IPS DF 6.9 (cell line): ENCODE measurements at regions not wholly inside any gene's neighbourhood (a gene's known extent, or its start where the extent isn't known, plus 50 kb on each side); places are given as distances from the start of the nearest gene placed in this dataset.

ENCODE experiments used
- DNase-seq: peaks from one replicate; pipeline ENCODE4 v3.0.0-alpha.2; 2013; ENCODE audit warnings: low read depth, low spot score
- H3K27ac ChIP-seq: one replicate; pipeline ENCODE4 v1.5.1; 2013; ENCODE audit warnings: low read length, control low read depth
- H3K27me3 ChIP-seq: 2 replicates; pipeline ENCODE4 v1.6.1; 2013; ENCODE audit warnings: mild to moderate bottlenecking, low read length; ENCODE audit not compliant: control insufficient read depth, insufficient read depth
- H3K36me3 ChIP-seq: 2 replicates; pipeline ENCODE4 v1.6.1; 2013; ENCODE audit warnings: low read length; ENCODE audit not compliant: control insufficient read depth, insufficient read depth
- H3K4me1 ChIP-seq: 2 replicates; pipeline ENCODE4 v1.6.1; 2013; ENCODE audit warnings: low read length; ENCODE audit not compliant: control insufficient read depth, insufficient read depth
- H3K4me3 ChIP-seq: 2 replicates; pipeline ENCODE4 v1.5.1; 2013; ENCODE audit warnings: mild to moderate bottlenecking, low read length
- H3K9me3 ChIP-seq: 2 replicates; pipeline ENCODE4 v1.6.1; 2013; ENCODE audit warnings: low read length, inconsistent platforms; ENCODE audit not compliant: control insufficient read depth, insufficient read depth
- WGBS: extraction: QIAGEN DNeasy Blood & Tissue Kit; methylation state at CpG from one replicate; pipeline ENCODE4 v1.1.7; 2013; ENCODE audit warnings: mixed read lengths, missing lambda C conversion rate; ENCODE audit not compliant: insufficient read length, insufficient coverage; 5-methylcytosine and 5-hydroxymethylcytosine counted together

DNA sequence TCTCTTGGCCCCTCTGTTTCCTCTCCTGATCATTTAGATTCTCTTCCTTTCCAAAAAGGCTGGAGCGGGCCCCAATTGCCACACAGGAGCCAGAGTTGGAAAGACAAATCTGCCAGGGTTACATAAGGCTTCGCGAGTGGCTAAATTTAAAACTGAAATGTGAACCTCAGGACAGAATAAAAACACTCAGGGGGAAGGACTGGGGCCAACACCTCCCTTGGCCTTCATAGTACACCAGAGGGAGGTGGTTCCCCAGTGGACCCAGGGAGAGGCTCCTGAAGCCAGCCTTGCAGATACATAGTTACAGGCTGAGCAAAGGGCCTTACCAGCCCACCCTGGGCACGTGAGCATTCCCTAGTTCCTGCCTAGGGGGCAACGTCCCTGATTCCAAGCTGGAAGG, 150.1 kb downstream of the MN1 start:
- Histone ChIP-seq H3K4me1 (no peaks in the 10 kb centered on the region; the same call in 1 of the 2 replicates), H3K9me3 (no peaks in the 10 kb centered on the region), H3K27me3 (no peaks in the 10 kb centered on the region), H3K4me3 (no peak overlapping the region), H3K27ac (no peak overlapping the region), H3K36me3 (no peaks in the 10 kb centered on the region)
- no peak for DNase-seq
- no CpG with 5 or more reads among the region's 5 CpGs for WGBS

DNA sequence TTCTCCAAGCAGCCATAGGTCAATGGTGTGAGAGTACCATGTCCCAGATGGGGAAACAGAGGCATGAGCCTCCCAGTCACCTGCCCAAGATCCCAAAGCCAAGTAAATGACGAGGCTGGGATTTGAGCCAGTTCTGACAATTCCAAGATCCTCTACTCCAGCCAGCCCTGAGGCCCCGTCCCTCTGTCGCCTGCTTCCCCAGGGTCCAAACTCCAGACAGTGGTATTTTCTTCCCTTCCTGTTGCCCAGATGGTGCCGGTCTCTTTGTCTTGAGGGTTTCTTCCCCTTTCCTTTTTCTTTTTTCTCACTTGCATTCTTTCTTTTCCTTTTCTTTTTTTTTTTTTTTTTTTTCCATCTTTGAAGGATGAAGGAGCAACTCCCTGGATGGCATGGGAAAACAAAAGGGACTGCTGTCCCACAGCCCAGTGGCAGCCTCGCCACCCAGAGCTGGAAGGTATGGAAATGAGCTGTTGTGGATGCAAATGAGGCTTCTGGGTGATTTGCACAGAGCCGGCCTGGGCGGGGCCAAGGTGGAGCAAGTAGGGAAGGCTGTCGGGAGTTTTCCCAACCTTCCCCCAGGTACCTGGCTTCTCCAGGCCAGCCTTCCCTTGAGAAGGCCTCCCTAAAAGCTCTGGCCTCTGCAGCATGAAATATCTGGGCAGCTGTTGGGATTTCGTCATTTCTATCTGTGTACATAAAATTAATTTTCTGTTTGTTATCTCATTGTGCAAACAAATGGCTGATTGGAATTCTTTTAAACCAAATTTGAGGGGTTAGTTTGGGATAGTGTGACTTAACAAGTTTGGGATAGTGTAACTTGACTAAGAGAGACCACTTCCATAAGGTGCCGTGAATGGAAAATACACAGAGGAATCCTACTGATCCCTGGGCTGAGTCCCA, 146.8 kb downstream of the MN1 start:
- Histone ChIP-seq H3K9me3 (no peaks in the 10 kb centered on the region), H3K4me3 (no peak overlapping the region), H3K27me3 (no peaks in the 10 kb centered on the region), H3K4me1 (no peaks in the 10 kb centered on the region; the same call in 1 of the 2 replicates), H3K27ac (no peak overlapping the region), H3K36me3 (no peaks in the 10 kb centered on the region)
- no CpG with 5 or more reads among the region's 10 CpGs for WGBS
- no peak for DNase-seq

DNA sequence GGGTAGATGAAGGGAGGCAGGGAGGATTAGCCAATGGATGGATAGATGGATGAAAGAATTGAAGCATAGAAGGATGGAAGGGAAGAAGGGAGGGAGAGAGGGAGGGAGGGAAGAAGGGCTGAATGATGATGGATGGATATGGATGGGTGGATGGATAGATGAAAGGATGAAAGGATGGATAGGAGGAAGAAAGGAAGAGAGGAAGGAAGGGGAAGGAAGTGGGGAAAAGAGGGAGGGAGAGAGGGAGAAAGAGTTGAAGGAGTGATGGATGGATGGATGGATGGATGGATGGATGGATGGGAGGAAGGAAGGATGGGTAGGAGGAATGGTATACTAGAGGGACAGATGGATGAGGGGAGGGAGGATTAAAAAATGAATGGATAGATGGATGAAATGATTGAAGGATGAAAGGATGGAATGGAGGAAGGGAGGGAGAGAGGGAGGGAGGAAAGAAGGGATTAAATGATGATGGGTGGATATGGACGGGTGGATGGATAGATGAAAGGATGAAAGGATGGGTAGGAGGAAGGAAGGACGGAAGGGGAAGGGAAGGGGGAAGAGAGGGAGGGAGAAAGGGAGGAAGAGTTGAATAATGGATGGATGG, 145.9 kb downstream of the MN1 start:
- Histone ChIP-seq H3K36me3 (no peaks in the 10 kb centered on the region), H3K27ac (no peak overlapping the region), H3K4me3 (no peak overlapping the region), H3K4me1 (no peaks in the 10 kb centered on the region; the same call in 1 of the 2 replicates), H3K27me3 (no peaks in the 10 kb centered on the region), H3K9me3 (no peaks in the 10 kb centered on the region)
- DNase-seq = no peak
- WGBS = 100% methylated on average over 2 of the region's 2 CpGs

DNA sequence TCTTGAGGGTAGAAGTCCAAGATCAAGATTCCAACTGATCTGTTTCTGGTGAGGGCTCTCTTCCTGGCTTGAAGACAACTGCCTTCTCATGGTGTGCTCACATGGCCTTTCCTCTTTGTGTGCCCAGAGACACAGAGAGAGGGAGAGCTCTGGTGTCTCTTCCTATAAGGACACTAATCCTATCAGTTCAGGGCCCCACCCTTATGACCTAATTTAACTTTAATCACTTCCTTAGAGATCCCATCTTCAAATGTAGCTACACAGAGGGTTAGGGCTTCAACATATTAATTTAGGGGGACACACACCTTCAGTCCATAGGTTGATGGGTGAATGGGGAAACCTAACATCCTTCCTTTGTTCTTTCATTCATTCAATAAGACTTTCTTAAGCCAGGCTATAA, 144.6 kb downstream of the MN1 start:
- Histone ChIP-seq H3K27me3 (no peaks in the 10 kb centered on the region), H3K27ac (no peak overlapping the region), H3K4me1 (no peaks in the 10 kb centered on the region; the same call in 1 of the 2 replicates), H3K36me3 (no peaks in the 10 kb centered on the region), H3K4me3 (no peak overlapping the region), H3K9me3 (no peaks in the 10 kb centered on the region)
- DNase-seq = no peak

DNA sequence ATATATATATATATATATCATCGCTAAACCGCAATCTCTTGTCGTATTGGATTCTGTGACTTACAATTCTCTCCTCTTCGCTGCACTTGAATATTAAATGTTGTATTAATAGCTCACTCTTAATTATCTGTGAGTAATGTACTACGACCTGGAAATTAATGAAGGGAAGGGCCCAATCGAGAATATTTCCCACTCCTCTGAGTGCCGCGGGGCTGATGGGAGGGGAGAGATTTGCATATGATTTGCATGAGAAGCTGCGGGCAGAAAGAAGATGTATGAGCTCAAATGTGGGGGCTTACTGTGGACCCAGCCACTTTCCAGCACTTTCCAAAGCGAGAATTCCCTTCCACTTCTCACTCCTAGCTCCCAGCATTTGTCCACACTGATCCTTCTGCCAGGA, 141.2 kb downstream of the MN1 start:
- Histone ChIP-seq H3K9me3 (no peaks in the 10 kb centered on the region), H3K27ac (no peak overlapping the region), H3K36me3 (no peaks in the 10 kb centered on the region), H3K4me1 (no peaks in the 10 kb centered on the region), H3K27me3 (no peaks in the 10 kb centered on the region), H3K4me3 (no peak overlapping the region)
- DNase-seq = no peak
- WGBS = no CpG with 5 or more reads among the region's 10 CpGs

DNA sequence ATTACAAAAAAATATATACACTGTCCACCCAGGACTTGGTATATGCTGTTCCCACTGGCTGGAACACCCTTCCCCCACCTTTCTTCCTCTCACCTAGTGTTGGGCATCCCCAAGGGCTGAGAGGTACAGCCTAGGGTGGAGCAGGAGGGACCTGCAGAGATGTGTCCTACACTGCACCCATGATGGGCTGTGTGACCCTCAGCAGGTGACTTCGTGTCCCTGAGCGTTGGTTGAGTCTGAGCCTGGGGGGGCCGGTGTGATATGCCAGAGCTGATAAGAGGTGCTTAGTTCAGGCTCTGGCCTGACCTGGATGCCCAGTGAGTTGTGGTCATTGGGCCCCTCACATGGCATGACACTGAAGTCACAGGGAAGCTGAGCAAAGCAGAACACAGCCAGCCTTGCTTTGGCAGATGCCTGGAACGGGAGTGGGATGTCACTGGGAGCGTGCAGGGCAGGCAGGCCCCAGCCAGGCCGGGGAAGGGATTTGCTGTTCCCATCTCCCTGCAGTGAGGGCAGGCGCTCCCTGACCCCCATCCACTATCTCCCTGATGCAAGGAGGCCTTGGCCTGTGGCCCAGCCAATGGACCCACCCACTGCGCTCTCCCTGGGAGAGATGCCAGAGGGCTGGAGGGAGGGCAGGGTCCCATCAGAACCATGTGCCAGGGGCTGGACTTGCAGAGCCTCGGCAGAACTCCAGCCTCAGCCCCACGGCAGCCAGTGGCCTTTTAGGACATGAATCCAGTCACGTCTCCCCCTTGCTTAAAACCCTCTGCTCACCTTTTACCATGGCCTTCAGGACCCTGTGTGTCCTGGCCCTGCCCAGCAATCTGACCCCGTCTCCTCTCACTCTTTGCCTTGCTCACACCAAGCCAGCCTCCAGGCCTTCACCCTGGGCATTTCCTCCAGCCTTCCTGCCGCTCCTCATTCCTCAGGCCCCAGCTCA, 138.9 kb downstream of the MN1 start:
- Histone ChIP-seq H3K9me3 (no peaks in the 10 kb centered on the region), H3K4me3 (no peak overlapping the region), H3K36me3 (no peaks in the 10 kb centered on the region), H3K27ac (no peak overlapping the region), H3K4me1 (0 out of 2 replicates have a peak, but pooled peaks cover 1% of the 10 kb centered on the region), H3K27me3 (no peaks in the 10 kb centered on the region)
- no peak for DNase-seq
- no CpG with 5 or more reads among the region's 13 CpGs for WGBS

DNA sequence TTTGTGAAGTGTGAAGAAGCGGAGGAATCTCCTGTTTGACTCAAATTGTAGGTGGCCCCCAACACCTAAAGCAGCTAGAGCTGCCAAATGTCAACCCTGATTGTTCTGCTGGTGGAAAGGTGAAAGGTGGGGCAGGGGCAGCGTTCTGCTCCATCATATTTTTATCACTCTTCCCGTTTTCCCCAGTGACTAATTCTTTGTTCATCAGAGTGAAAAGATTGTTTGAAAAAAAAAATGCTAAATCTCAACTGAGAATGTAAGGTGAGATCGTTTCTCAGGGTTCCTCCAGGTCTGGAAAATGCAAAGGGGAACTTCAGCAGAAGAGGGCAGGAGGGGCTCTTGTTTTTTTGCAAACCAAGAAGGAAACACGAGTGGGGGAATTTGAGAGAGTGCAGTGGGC, 137.7 kb downstream of the MN1 start:
- H3K9me3 ChIP-seq = no peaks in the 10 kb centered on the region
- no peak for DNase-seq
- 0 out of 2 replicates have a peak, but pooled peaks cover 1% of the 10 kb centered on the region for H3K4me1 ChIP-seq
- WGBS = no CpG with 5 or more reads among the region's 5 CpGs
- no peak overlapping the region for H3K4me3 ChIP-seq
- H3K27me3 ChIP-seq = no peaks in the 10 kb centered on the region
- H3K27ac ChIP-seq = no peak overlapping the region
- H3K36me3 ChIP-seq = no peaks in the 10 kb centered on the region

DNA sequence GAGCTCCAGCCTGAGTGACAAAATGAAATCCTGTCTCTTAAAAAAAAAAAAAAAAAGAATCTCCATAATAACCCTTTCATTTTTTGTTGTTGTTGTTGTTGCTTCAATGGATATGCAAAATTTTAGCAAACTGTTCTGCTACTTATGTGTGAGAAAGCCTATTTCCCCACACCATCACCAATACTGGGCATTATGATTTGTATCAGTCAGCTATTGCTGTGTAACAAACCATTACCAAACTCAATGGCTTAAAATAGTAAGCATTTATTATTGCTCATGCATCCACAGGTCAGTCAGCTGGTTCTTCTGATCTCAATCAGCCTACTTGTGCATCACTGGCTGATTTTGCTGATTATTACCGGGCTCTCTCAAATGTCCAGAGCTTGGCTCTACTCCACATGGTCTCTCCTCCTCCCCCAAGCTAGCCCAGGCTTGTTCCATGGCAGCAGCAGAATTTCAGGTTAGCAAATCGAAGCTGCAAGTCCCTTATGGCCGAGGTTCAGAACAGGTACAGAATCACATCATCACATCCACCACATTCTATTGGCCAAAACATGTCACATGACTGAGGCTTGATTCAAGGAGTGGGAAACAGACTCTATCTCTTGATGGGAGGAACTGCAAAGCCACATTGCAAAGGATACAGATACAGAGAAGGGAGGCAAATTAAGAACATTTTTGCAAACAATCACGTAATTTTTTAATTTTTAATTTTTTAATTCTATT, 135.1 kb downstream of the MN1 start:
- no peaks in the 10 kb centered on the region for H3K9me3 ChIP-seq
- H3K4me1 ChIP-seq = peaks cover 13% of the 10 kb centered on the region; the same call in 1 of the 2 replicates
- H3K27ac ChIP-seq = no peak overlapping the region
- no peaks in the 10 kb centered on the region for H3K36me3 ChIP-seq
- WGBS = no CpG with 5 or more reads among the region's 4 CpGs
- no peak for DNase-seq
- H3K27me3 ChIP-seq = no peaks in the 10 kb centered on the region
- no peak overlapping the region for H3K4me3 ChIP-seq

DNA sequence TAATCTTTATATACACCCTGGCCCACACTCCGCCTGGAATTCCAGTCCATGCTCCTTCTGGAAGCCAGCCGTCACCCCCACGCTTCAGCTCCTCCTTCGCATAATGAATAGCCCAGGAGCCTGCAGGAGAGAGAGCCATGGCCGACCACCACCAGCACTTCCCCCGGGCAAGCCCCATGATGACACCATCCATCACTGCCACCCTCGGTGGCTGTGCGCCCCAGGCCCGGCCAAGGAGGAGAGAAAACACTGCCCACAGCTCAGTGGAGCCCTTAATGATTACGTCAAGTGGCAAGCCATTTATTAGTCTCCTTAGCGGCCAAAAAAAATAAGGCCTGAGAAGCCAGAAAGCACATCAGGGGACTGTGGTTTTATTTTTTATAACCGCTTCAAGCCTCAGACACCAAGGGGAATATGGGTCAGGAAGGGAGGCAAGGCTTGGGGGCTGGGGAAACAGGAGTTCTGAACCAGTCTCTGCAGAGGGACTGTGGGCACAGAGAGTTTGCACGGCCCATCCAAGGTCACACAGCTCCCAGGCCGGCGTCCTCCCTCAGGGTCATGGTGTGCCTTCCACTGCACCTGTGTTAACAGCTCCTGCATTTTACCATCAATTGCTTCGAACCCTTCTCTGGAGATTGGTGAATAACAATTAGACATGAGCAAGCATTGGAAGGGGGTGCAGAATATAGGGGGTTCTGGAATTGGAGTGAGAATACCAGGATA, 134.3 kb downstream of the MN1 start:
- Histone ChIP-seq H3K27me3 (no peaks in the 10 kb centered on the region), H3K36me3 (no peaks in the 10 kb centered on the region), H3K9me3 (no peaks in the 10 kb centered on the region), H3K27ac (no peak overlapping the region), H3K4me3 (no peak overlapping the region), H3K4me1 (peaks cover 13% of the 10 kb centered on the region; the same call in 1 of the 2 replicates)
- no peak for DNase-seq
- WGBS = no CpG with 5 or more reads among the region's 16 CpGs
